Endothelial cell of umbilical vein (primary cell): ENCODE measurements at regions not wholly inside any gene's neighbourhood (a gene's known extent, or its start where the extent isn't known, plus 50 kb on each side); places are given as distances from the start of the nearest gene placed in this dataset.

Experiments used
- BruUV-seq: library from RNA; stranded (reverse); fragments of 400-500 nt; replicated peaks from 2 replicates; lab custom pipeline; 2021; lab: Mats Ljungman, UMichigan
- CTCF ChIA-PET: fragments of 300-600, 350-600 bp; sonication (Branson Sonifier 250); formaldehyde crosslinking; loops from one replicate; lab custom pipeline; 2021; ENCODE audit warnings: antibody characterized with exemption, inconsistent platforms; lab: Charles Lee
- POLR2A ChIA-PET: fragments of 300-600, 350-600 bp; sonication (Branson Sonifier 250); formaldehyde crosslinking; loops from one replicate; lab custom pipeline; 2021; ENCODE audit warnings: antibody characterized with exemption, inconsistent platforms; lab: Charles Lee
- DNase-seq: peaks from one replicate; pipeline ENCODE4 v3.0.0-alpha.2; 2011; ENCODE audit warnings: low read depth, low spot score
- FAIRE-seq: peaks from 2 replicates; lab custom pipeline; 2011; peaks lifted over from hg19 to GRCh38; lab: Jason Lieb, UNC
- H2AFZ ChIP-seq: 2 replicates; pipeline ENCODE4 v1.6.0; 2012; ENCODE audit warnings: low read depth, low read length, control low read depth, inconsistent platforms
- H3K27ac ChIP-seq: 2 replicates; pipeline ENCODE4 v1.5.1; 2011; ENCODE audit warnings: low read depth, mild to moderate bottlenecking, control low read depth, low read length, moderate library complexity; ENCODE audit not compliant: insufficient read depth
- H3K27me3 ChIP-seq, 2 experiments: 2 replicates each; pipeline versions ENCODE4 v1.6.0 to v1.6.1; 2011; ENCODE audit warnings: low read length in 2 of 2, mixed read lengths in 1 of 2; ENCODE audit not compliant: control insufficient read depth in 2 of 2, insufficient read depth in 2 of 2
- H3K36me3 ChIP-seq, 2 experiments: 2 replicates in 1 of 2; 3 replicates in 1 of 2; pipeline ENCODE4 v1.5.1; 2011; ENCODE audit warnings: low read length in 2 of 2, mild to moderate bottlenecking in 1 of 2, moderate library complexity in 1 of 2; ENCODE audit not compliant: control insufficient read depth in 2 of 2, insufficient read depth in 2 of 2; ENCODE audit errors: extremely low read depth in 1 of 2
- H3K4me1 ChIP-seq: 3 replicates; pipeline ENCODE4 v1.5.1; 2011; ENCODE audit warnings: mild to moderate bottlenecking, low read length; ENCODE audit not compliant: control insufficient read depth, insufficient read depth; ENCODE audit errors: extremely low read depth
- H3K4me2 ChIP-seq: 2 replicates; pipeline ENCODE4 v1.6.1; 2011; ENCODE audit warnings: low read length, control low read depth, mixed read lengths; ENCODE audit not compliant: insufficient read depth
- H3K4me3 ChIP-seq, 3 experiments: fragments of 200-600 bp in 1 of 3; sonication (generic), shearing (Covaris generic) in 1 of 3; replicated peaks in 1 of 3; 2 replicates each; pipeline ENCODE4 v1.5.1; 2011 to 2016; ENCODE audit warnings: control low read depth in 3 of 3, low read length in 3 of 3, mild to moderate bottlenecking in 2 of 3, inconsistent platforms in 1 of 3, low read depth in 1 of 3, moderate library complexity in 1 of 3; ENCODE audit not compliant: insufficient read depth in 1 of 3
- H3K79me2 ChIP-seq: 2 replicates; pipeline ENCODE4 v1.6.0; 2012; ENCODE audit warnings: low read length, inconsistent platforms; ENCODE audit not compliant: control insufficient read depth, insufficient read depth
- H3K9ac ChIP-seq: replicated peaks from 2 replicates; pipeline ENCODE3; 2011; ENCODE audit warnings: low read length, control low read depth; ENCODE audit not compliant: insufficient read depth; ENCODE audit errors: extremely low read depth
- H3K9me1 ChIP-seq: replicated peaks from 3 replicates; pipeline ENCODE4 v1.6.0; 2011; ENCODE audit warnings: mild to moderate bottlenecking, low read length; ENCODE audit not compliant: control insufficient read depth, insufficient read depth; ENCODE audit errors: extremely low read depth
- H3K9me3 ChIP-seq: replicated peaks from 2 replicates; pipeline ENCODE4 v1.5.1; 2012; ENCODE audit warnings: low read length, inconsistent platforms; ENCODE audit not compliant: control insufficient read depth, insufficient read depth
- H4K20me1 ChIP-seq: replicated peaks from 2 replicates; pipeline ENCODE3; 2011; ENCODE audit warnings: mild to moderate bottlenecking, low read length; ENCODE audit not compliant: control insufficient read depth, insufficient read depth; ENCODE audit errors: extremely low read depth
- EZH2 ChIP-seq: IDR thresholded peaks from 2 replicates; pipeline ENCODE4 v1.6.1; 2012; ENCODE audit warnings: borderline replicate concordance, low read depth, mild to moderate bottlenecking, moderate library complexity, low read length, inconsistent platforms; ENCODE audit not compliant: severe bottlenecking
- GATA2 ChIP-seq: IDR thresholded peaks from 2 replicates; pipeline ENCODE4 v1.7.0; 2011; ENCODE audit warnings: low read depth, mild to moderate bottlenecking, moderate library complexity, mixed read lengths, low read length; ENCODE audit not compliant: insufficient read length, insufficient read depth
- JUN ChIP-seq: IDR thresholded peaks from 2 replicates; pipeline ENCODE4 v1.6.1; 2011; ENCODE audit warnings: borderline replicate concordance, low read depth; ENCODE audit not compliant: insufficient read length, insufficient read depth
- MYC ChIP-seq: IDR thresholded peaks from one replicate; pipeline ENCODE4 v1.6.1; 2011; ENCODE audit warnings: mild to moderate bottlenecking, low read depth, low read length
- POLR2A ChIP-seq: IDR thresholded peaks from 2 replicates; pipeline ENCODE4 v1.6.1; 2012; ENCODE audit warnings: low read depth, mild to moderate bottlenecking, control low read depth, low read length
- POLR2AphosphoS5 ChIP-seq: IDR thresholded peaks from 2 replicates; pipeline ENCODE4 v1.6.1; 2012; ENCODE audit warnings: low read depth, mild to moderate bottlenecking, control low read depth, low read length, moderate library complexity; ENCODE audit not compliant: insufficient read depth
- dilution Hi-C: fragments of 300-500 bp; cut with MboI; formaldehyde crosslinking; loops from one replicate; pipeline ENCODE4 v1.15.0; 2019; ENCODE audit warnings: low sequenced_read_pairs; ENCODE audit not compliant: extremely low pct_ligation_motif_present
- intact Hi-C: fragments of 100-400 bp; cut with micrococcal nuclease; formaldehyde crosslinking; loops from one replicate; pipeline ENCODE4 v1.10.0; 2022
- TF ChIP-seq, protein P1 (sequence below), 2 donors: IDR thresholded peaks; 1 replicate in 1 of 2; 2 replicates in 1 of 2; pipeline ENCODE4 v1.5.1; 2011; ENCODE audit warnings: low read length in 2 of 2, mild to moderate bottlenecking in 2 of 2, moderate library complexity in 2 of 2, control low read depth in 1 of 2, inconsistent platforms in 1 of 2, low read depth in 1 of 2; ENCODE audit not compliant: insufficient read depth in 1 of 2; ENCODE audit errors: extremely low read depth in 1 of 2
- TF ChIP-seq, protein P2 (sequence below): IDR thresholded peaks from 2 replicates; pipeline ENCODE4 v1.6.1; 2011; ENCODE audit not compliant: insufficient read depth, insufficient read length

DNA sequence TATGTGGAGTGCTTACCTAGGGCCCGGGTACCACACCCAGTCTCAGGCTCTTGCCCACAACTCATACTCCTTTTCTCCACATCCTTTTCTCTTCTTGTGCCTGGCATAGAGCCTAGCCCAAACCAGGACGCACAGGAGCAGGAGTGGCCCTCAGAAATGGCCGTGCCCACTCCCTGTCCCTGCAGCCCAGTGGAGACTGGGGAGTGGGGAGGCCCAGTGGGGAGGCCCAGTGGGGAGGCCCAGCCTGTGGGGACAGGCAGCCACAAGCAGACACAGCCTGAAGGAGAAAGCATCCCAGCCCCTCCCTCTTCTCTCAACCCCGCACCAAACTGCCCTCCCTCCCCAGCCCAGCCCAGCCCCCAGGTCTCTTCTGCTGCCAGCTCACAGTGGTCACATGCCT is 196.8 kb downstream of the KIF26A start:
- H3K9me3 ChIP-seq = no peaks in the 10 kb centered on the region
- DNase-seq (no peak), FAIRE-seq (no peak)
- ChIA-PET POLR2A (no interaction called here), CTCF (no interaction called here)
- no peak overlapping the region for H3K4me3 ChIP-seq
- no peak overlapping the region for H3K4me2 ChIP-seq
- H3K79me2 ChIP-seq = no peaks in the 10 kb centered on the region
- dilution Hi-C loops (no loop called here), intact Hi-C loops (no loop called here)
- H3K9me1 ChIP-seq = no peaks in the 10 kb centered on the region
- no peak overlapping the region for H2AFZ ChIP-seq
- no peak overlapping the region for H3K9ac ChIP-seq
- H4K20me1 ChIP-seq = no peaks in the 10 kb centered on the region
- no peak overlapping the region for H3K27ac ChIP-seq
- no peaks in the 10 kb centered on the region for H3K36me3 ChIP-seq
- no peak for TF ChIP-seq GATA2
- TF ChIP-seq EZH2 = no peak
- TF ChIP-seq, protein P1, sequence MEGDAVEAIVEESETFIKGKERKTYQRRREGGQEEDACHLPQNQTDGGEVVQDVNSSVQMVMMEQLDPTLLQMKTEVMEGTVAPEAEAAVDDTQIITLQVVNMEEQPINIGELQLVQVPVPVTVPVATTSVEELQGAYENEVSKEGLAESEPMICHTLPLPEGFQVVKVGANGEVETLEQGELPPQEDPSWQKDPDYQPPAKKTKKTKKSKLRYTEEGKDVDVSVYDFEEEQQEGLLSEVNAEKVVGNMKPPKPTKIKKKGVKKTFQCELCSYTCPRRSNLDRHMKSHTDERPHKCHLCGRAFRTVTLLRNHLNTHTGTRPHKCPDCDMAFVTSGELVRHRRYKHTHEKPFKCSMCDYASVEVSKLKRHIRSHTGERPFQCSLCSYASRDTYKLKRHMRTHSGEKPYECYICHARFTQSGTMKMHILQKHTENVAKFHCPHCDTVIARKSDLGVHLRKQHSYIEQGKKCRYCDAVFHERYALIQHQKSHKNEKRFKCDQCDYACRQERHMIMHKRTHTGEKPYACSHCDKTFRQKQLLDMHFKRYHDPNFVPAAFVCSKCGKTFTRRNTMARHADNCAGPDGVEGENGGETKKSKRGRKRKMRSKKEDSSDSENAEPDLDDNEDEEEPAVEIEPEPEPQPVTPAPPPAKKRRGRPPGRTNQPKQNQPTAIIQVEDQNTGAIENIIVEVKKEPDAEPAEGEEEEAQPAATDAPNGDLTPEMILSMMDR (IDR thresholded peaks at IDR 0.05; ENCODE audit: extremely low read depth in 1 of 2, insufficient read depth in 1 of 2, low read depth in 1 of 2, low read length in 2 of 2) = no peak
- no peak for TF ChIP-seq POLR2AphosphoS5
- no peaks in the 10 kb centered on the region for H3K4me1 ChIP-seq
- BruUV-seq = no TSS peak
- peaks cover 0 to 4% of the 10 kb centered on the region in 2 experiments for H3K27me3 ChIP-seq

DNA sequence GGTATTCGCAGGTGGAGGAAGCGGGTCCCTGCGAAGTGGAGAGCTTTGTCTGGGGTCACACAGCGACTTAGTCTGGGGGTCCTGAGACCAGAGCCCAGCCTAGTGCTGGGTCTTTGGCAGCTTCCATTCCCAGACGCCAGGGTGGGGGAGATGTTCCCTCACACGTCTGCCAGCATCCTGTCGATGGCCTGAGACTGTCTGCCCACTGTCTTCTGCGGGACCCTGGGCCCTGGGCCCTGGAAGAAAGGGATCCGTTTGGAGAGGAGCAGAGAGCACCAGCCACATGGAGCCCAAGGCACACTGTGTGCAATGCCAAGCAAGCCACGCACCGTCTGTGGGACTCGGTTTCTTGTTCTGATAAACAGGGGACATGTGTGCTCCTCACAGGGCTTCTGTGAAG is 197.2 kb downstream of the KIF26A start:
- BruUV-seq = no TSS peak
- dilution Hi-C loops = no loop called here
- ChIA-PET POLR2A (no interaction called here), CTCF (no interaction called here)
- no peak overlapping the region for H3K4me3 ChIP-seq
- no peaks in the 10 kb centered on the region for H3K9me1 ChIP-seq
- no peaks in the 10 kb centered on the region for H4K20me1 ChIP-seq
- FAIRE-seq (no peak), DNase-seq (no peak)
- H3K36me3 ChIP-seq = no peaks in the 10 kb centered on the region
- H3K27ac ChIP-seq = no peak overlapping the region
- H3K9ac ChIP-seq = no peak overlapping the region
- H2AFZ ChIP-seq = no peak overlapping the region
- no peaks in the 10 kb centered on the region for H3K4me1 ChIP-seq
- TF ChIP-seq, protein P1 (IDR thresholded peaks at IDR 0.05; ENCODE audit: extremely low read depth in 1 of 2, insufficient read depth in 1 of 2, low read depth in 1 of 2, low read length in 2 of 2) = no peak
- no peak for TF ChIP-seq MYC
- TF ChIP-seq, protein P2, sequence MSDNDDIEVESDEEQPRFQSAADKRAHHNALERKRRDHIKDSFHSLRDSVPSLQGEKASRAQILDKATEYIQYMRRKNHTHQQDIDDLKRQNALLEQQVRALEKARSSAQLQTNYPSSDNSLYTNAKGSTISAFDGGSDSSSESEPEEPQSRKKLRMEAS = no peak
- no peak for TF ChIP-seq EZH2
- no peak for TF ChIP-seq GATA2
- TF ChIP-seq JUN = no peak
- TF ChIP-seq POLR2A = no peak
- no peak overlapping the region for H3K4me2 ChIP-seq
- H3K79me2 ChIP-seq = no peaks in the 10 kb centered on the region
- intact Hi-C loops = no loop called here
- H3K9me3 ChIP-seq = no peaks in the 10 kb centered on the region
- peaks cover 0 to 8% of the 10 kb centered on the region in 2 experiments for H3K27me3 ChIP-seq
